ENCODE measurements at regions not wholly inside any gene's neighbourhood (a gene's known extent, or its start where the extent isn't known, plus 50 kb on each side); places are given as distances from the start of the nearest gene placed in this dataset.
A peak's percentile ranks its signal among the peaks of the same experiment; 100 is the strongest.

GRCh38 chr20:60586269-60587050, 628.2 kb downstream of the CDH26 start:
- DNase-seq, result no peak

DNA sequence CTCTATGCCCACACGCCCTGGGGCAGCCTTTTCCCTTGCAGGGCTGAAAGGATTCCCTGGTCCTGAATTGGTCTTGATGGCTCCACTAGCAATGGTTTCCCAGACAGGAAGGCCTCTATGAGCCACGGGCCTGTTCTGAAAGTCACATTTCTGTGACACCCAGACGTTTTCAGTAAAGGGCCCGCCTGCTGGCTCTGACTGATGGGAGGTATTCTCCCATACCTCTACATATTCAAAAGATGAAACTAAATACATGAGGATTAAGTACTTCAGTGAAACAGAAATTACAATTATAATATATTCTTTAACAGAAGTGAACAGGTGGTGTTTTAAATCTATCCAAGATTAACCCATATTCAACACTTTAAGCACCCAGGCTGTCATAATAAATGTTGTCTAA, 629.8 kb downstream of the CDH26 start:
- no peak for DNase-seq

GRCh38 chr20:60589623-60590022, 631.4 kb downstream of the CDH26 start:
- peak; percentile 34 for DNase-seq

DNA sequence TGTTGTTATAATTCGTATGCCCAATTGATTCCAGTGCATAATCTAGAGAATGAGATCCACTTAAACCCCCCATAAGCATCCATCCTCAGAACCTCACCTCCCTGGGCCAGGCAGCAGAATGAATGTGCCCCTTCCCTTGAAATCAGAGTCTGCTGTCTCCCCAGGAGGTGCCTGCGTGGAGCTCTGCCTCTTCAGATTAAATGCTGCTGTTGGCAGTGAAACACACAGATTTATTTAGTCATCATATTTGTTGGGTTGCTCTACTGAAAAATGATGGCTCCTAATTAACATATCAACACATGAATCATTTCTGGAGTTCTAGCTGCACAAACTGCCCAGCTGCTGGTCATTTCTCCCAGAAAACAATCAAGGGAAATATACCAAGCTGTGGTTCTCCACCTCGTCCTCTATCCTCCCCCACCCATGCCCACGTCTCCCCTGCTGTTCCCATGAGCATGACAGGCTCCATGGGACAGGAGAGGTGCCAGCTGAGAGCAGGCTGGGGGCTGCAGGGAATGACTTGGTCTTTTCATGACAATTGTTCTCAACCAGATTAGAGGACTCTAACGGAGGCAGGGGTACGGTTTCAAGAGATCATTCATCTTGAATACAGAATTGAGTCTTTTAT, 633.1 kb downstream of the CDH26 start:
- no peak for DNase-seq

GRCh38 chr20:60598528-60598927, 640.3 kb downstream of the CDH26 start:
- DNase-seq, result no peak

- DNase-seq, result no peak
Measured at GRCh38 chr20:60599381-60599780, 641.2 kb downstream of the CDH26 start.

DNA sequence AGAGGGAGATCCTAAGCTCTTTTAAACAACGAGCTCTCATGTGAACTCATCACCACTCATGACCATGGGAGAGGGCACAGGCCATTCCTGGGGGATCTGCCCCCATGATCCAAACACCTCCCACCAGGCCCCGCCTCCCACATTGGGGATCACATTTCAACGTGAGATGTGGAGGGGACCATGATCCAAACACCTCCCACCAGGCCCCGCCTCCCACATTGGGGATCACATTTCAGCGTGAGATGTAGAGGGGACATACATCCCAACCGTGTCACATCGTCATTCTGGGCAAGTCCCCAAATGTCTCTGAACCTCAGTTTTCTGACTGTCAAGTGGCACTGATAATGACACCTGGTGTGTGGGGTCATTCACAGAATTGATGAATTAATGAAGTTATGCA, 641.8 kb downstream of the CDH26 start:
- no peak for DNase-seq

- no peak for DNase-seq
Measured at GRCh38 chr20:60624066-60624465, 628.0 kb upstream of the CDH4 start.

DNA sequence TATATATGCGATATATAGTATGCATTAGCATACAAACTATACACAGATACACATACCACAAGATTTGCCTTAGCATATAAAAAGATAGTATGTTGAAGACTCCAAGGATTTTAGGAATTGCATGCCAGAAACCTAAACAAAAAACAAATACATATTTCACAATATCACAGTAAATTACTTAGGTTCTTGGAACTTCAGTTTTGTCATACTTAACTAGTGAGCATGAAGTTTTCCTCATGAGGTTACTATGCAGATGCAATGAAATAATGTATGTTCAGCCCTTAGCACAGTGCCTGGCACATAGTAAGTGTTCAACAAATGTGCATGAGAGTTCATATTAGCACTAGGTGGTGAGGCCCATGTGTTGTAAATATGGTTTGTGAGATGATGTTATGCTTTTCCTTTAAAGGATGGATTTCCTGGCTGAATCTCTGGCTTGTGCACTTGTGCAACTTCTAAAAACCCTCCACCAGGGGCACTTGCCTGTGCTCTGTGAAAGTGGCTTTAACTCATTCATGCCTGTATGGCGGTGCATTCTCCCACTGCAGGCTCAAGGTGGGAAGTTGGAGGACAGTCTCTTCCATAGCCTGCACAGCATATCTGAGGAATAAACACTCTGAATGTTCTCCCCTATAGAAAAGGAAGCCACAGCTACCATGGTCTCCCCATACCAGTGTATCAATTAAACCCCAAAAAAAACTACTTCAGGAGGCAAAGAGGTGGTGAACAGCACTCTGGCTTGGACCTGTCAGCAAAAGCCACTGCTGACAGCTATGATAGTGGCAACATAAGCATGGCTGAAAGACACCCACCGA, 624.1 kb upstream of the CDH4 start:
- no peak for DNase-seq

DNA sequence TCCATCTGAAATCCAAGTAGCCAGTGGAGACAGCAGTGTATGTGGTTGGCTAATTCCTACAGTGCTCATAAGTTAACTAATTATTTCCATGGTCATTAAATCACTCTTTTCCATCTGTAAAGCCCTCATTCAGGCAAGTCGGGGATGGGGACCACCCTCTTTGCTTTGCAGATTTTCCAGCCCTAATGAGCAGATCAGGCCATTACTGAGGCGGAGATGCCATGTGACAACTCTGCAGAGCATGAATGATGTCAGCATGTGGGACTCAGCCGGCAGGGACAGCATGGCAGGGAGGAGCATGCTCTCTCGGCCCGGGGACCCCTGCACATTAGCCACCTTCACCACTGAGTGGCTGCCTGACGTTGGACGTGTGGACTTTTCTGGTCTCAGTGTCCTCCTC, 623.3 kb upstream of the CDH4 start:
- no peak for DNase-seq

DNA sequence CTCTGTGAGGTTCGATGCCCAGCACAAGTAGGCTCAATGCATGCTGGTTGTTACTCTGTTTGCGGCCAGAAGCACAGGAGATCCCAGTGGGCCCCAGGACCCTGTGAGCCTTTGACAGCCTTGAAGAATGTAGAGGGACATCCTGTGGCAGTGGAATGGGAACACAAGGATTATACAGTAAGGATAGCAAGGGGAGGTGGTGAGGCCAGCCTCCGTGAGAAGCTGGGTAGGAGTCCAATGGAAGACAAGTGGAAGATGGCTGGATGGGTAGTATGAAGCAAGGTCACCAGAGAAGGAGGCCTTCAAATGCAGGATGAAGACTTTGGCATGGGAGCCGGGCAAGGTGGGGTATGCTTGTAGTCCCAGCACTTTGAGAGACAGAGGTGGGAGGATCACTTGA, 622.9 kb upstream of the CDH4 start:
- no peak for DNase-seq

GRCh38 chr20:60630609-60631008, 621.5 kb upstream of the CDH4 start:
- DNase-seq, result no peak

DNA sequence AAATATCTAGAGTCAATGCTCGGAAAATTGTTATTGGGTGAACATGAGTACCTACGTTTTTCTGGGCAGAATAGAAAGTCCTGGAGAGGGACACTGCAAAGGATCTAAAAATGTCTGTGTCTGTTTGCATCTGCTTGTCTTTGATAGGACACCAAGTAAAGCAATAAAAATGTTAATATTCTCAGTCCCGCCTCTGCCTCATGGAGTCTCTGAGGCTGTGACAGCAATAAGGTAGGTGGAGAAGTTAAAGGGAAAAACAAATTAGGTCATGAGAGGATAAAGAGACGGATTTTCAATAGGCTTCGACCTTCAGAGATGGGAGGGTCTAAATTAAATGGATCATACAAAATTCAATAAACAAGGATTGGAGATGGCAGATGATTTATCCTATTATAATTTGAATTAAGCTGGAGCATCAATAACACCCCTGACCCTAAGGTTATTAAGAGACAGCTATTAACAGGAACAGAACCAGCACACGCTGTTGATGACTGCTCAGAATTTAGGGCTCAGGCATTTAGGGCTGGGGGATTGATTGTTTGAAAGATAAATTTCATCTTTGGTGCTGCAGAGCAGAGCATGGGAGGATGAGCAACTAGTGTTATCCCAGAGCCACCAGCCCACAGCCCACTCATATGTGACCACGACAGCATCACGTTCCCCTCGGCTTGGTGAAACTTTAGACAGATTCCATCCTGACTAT, 620.3 kb upstream of the CDH4 start:
- DNase-seq, result no peak

- DNase-seq, result peak; percentile 49
Measured at GRCh38 chr20:60632391-60633262, 619.4 kb upstream of the CDH4 start.

GRCh38 chr20:60634491-60635172, 617.4 kb upstream of the CDH4 start:
- DNase-seq, result no peak

DNA sequence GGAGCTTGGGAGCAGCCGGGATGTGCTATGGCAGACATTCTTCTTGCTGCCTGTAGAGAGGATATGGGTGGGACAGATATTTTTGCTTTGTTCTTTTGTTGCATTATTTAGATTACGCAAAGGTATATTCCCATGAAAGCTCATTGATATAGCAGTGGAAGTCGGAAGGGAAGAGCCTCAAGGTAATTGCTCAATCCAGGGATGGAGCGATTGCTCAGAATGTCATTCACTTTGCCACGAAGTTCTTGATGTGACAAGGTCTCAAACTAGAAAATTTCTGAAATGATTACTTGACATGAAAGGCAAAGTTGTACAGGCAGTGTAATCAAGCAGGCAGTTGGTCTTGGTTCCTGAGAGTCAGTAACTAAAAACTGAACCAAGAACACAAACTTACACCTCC, 615.6 kb upstream of the CDH4 start:
- no peak for DNase-seq

- DNase-seq, result no peak
Measured at GRCh38 chr20:60637801-60638200, 614.3 kb upstream of the CDH4 start.

GRCh38 chr20:60638430-60639098, 613.5 kb upstream of the CDH4 start:
- DNase-seq, result no peak

DNA sequence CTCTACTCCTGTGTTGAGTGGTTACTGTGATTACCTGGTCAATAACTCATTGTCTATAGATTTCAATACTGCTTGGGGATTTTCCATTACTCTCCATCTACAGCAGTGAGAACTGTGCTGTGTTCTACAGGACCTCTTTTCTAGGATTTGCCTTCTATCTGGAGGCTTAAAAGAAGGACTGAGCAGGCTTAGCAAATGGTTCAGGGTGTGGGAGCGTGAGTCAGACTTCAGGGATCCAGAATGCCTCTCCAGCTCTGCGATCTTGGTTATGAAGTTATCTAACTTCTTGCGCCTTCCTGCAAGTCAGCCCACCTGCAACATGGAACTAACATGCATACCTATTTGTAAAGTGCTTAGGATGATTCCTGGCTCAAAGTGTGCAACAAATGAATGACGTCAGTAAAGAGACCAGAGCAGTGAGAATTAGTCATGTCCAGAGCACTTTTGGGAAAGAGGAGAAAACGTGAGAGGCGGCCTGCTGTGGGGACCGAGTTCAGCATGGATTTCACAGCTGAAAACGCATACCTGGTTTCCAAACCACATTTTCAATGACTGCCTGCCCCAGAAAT, 610.1 kb upstream of the CDH4 start:
- no peak for DNase-seq

- DNase-seq, result no peak
Measured at GRCh38 chr20:60642541-60642940, 609.5 kb upstream of the CDH4 start.

All from fibroblast of skin of abdomen (primary cell).